GM12875 (cell line): ENCODE measurements at regions not wholly inside any gene's neighbourhood (a gene's known extent, or its start where the extent isn't known, plus 50 kb on each side); places are given as distances from the start of the nearest gene placed in this dataset.

ENCODE experiments used
- H3K4me3 ChIP-seq: one replicate; pipeline ENCODE4 v1.5.1; 2011; ENCODE audit warnings: low read depth, low read length, control low read depth
- TF ChIP-seq, protein P1 (sequence below): IDR thresholded peaks from 2 replicates; pipeline ENCODE4 v1.5.1; 2011; ENCODE audit warnings: low read depth, mild to moderate bottlenecking, control low read depth, inconsistent platforms, low read length, moderate library complexity, borderline replicate concordance; ENCODE audit not compliant: insufficient read depth

DNA sequence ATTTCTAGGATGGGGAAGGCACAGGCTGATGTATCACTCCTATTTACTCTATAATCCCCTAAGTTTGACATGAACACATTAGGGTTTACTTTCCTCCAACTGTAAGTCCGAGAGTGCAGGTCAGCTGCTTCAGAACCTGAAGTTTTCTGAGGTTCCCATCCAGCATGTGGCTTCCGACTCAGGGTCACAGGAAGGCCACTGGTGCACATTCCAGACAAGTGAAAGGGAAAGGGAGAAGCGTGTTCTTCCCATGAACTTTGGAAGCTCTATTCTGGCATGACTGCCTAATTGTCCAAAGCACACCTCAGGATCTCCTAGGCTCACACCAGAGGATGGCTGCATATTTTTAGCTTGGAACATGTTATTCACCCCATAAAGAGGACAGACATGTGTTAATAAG is 602.6 kb downstream of the SEMA5A start:
- TF ChIP-seq, protein P1, sequence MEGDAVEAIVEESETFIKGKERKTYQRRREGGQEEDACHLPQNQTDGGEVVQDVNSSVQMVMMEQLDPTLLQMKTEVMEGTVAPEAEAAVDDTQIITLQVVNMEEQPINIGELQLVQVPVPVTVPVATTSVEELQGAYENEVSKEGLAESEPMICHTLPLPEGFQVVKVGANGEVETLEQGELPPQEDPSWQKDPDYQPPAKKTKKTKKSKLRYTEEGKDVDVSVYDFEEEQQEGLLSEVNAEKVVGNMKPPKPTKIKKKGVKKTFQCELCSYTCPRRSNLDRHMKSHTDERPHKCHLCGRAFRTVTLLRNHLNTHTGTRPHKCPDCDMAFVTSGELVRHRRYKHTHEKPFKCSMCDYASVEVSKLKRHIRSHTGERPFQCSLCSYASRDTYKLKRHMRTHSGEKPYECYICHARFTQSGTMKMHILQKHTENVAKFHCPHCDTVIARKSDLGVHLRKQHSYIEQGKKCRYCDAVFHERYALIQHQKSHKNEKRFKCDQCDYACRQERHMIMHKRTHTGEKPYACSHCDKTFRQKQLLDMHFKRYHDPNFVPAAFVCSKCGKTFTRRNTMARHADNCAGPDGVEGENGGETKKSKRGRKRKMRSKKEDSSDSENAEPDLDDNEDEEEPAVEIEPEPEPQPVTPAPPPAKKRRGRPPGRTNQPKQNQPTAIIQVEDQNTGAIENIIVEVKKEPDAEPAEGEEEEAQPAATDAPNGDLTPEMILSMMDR = no peak
- H3K4me3 ChIP-seq = no peak overlapping the region

DNA sequence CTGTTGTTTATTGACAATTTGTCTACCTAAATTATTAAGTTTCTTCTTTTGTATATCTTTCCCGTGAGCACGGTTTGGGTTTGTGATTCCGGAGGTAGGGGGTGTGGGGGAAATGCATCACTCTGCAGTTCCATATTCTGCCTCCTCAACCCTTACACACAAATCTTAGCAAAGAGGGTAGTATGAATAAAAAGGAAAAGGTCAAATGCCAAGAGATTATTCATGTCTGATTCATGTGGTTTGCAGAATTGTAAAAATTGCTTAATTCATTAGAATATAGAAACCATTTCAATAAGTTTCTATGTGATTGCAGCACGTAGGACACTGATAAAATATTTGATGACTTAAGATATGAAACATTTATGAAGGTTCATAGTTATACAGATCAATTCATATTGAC is 601.9 kb downstream of the SEMA5A start:
- TF ChIP-seq, protein P1 = no peak
- H3K4me3 ChIP-seq = no peak overlapping the region

DNA sequence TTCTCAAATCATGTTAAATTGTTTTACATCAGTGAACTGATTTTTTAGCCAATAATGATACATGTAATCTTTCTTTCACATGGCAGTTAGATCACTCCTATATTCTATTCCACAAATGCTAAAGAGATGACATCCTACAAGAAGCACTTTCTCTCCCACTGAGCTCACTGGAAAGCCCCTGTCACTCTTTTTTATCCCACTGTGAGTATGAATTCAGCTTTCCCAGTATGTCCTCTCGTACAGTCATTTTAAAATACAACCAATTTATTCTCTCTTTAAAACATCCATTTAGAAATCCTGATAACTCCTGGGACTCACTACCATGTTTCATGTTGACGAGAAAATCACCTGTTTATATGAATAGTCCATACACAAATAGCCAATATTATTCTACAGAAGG is 599.9 kb downstream of the SEMA5A start:
- H3K4me3 ChIP-seq = no peak overlapping the region
- TF ChIP-seq, protein P1 = no peak

DNA sequence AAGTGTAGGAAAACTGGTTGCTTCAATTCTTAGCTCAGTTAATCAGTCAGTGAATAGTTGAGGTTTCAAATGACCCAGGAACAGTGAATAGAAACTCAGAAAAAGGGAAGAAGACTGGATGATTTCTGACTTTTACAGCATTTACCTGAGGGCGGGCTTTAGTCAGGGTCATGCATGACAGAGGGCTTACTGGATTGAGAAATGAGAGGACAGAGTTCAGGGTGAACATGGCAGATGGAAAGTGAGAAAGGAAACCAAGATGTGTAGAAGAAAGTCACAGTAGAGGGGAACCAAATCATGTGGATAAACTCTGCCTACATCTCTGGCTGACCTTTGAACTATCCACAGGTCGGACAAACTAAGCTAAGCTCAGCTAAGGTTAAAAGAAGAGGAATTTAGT is 596.0 kb downstream of the SEMA5A start:
- no peak overlapping the region for H3K4me3 ChIP-seq
- TF ChIP-seq, protein P1 = no peak

DNA sequence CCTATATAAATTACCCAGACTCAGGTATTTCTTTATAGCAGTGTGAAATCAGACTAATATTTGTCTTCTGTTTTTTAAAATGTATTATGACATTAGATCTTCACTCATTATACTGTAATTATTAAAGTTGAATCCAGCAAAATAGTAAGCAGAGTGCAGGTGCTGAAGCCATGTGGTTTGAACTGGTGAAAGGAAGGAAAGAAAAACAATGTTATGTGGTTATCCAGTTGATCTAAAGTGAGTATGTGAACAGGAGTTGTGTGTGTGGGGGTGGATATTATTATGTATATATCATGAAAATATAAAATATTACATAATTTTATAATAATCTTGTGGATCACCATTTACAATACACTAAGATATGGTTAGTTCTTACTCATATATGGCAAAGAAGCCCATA is 593.7 kb downstream of the SEMA5A start:
- TF ChIP-seq, protein P1 = no peak
- H3K4me3 ChIP-seq = no peak overlapping the region

DNA sequence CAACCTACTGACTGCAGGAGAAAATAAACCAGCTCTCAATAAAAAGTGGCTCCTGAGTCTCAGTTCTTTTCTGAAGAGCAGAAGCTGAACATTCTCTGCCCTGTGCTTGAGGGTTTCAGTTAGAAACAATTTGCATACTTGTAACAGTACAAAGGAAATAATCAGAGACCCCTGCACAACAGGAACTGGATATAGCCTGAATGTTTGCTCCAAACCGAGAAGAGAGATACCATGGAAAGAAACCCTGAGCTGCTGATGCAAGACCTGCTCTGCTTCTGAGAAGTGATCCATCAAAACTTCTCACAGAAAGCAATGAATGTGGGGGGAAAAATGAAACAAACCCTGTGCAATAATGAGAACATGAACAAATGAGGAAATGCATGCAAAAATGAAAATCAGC is 592.9 kb downstream of the SEMA5A start:
- TF ChIP-seq, protein P1 = no peak
- H3K4me3 ChIP-seq = no peak overlapping the region

DNA sequence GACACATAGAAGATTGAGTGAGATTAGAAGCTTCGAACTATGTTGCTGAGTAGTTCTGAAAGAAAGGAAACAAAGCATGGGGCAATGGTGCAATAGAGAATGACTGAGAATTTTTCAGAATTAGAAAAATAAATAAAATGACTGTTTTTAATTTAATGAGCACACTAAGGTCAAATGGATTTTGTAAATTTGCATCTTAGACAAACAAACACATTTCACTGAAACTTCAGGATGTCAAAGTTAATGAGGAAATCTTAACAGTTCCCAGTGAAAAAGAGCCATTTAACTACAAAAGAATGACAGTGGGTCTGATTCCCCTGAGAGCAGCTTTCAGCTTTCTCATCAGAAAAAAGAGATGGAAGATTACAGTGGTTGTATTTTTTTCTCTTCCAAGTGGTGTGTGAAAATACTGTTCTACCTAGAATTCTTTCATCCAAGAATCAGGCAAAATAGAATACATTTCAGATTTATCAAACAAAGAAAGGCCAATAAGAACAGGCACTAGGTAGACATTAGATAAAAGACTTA is 591.9 kb downstream of the SEMA5A start:
- TF ChIP-seq, protein P1 = no peak
- H3K4me3 ChIP-seq = no peak overlapping the region
